H9 (cell line): ENCODE measurements at regions not wholly inside any gene's neighbourhood (a gene's known extent, or its start where the extent isn't known, plus 50 kb on each side); places are given as distances from the start of the nearest gene placed in this dataset.
"Not testable (repeated sequence)": the region's sequence is repeated elsewhere in the genome, so short reads cannot be mapped to it uniquely, and the experiment has no call there.

Source experiments
- DNase-seq: peaks from one replicate; pipeline ENCODE4 v3.0.0-alpha.2; 2017
- H2AFZ ChIP-seq: one replicate; pipeline ENCODE4 v1.6.1; 2013; ENCODE audit warnings: mild to moderate bottlenecking, low read length, control low read depth, moderate library complexity
- H2AK5ac ChIP-seq: 2 replicates; pipeline ENCODE4 v1.6.1; 2013; ENCODE audit warnings: low read length, control low read depth, mixed read lengths; ENCODE audit not compliant: insufficient read length
- H2BK120ac ChIP-seq: one replicate; pipeline ENCODE4 v1.6.1; 2013; ENCODE audit warnings: low read depth, mild to moderate bottlenecking, low read length, control low read depth, inconsistent platforms; ENCODE audit not compliant: poor library complexity, severe bottlenecking
- H2BK12ac ChIP-seq: 2 replicates; pipeline ENCODE4 v1.6.1; 2013; ENCODE audit warnings: low read length, control low read depth, mixed read lengths, low read depth; ENCODE audit not compliant: insufficient read length
- H2BK15ac ChIP-seq: 2 replicates; pipeline ENCODE4 v1.6.1; 2013; ENCODE audit warnings: low read depth, low read length, control low read depth
- H2BK20ac ChIP-seq: one replicate; pipeline ENCODE4 v1.6.1; 2013; ENCODE audit warnings: low read depth, mild to moderate bottlenecking, low read length, control low read depth, inconsistent platforms; ENCODE audit not compliant: poor library complexity, severe bottlenecking
- H2BK5ac ChIP-seq: 2 replicates; pipeline ENCODE4 v1.6.1; 2013; ENCODE audit warnings: low read length, control low read depth, mixed read lengths; ENCODE audit not compliant: insufficient read length
- H3K14ac ChIP-seq: 2 replicates; pipeline ENCODE4 v1.6.1; 2013; ENCODE audit warnings: low read length, control low read depth; ENCODE audit not compliant: insufficient read depth
- H3K18ac ChIP-seq: 2 replicates; pipeline ENCODE4 v1.6.1; 2013; ENCODE audit warnings: low read depth, mild to moderate bottlenecking, mixed read lengths, low read length, control low read depth; ENCODE audit not compliant: insufficient read length
- H3K23ac ChIP-seq: 2 replicates; pipeline ENCODE4 v1.6.1; 2013; ENCODE audit warnings: low read length, control low read depth, mixed read lengths, low read depth; ENCODE audit not compliant: insufficient read length
- H3K23me2 ChIP-seq: 2 replicates; pipeline ENCODE4 v1.6.1; 2013; ENCODE audit warnings: low read depth, mild to moderate bottlenecking, mixed read lengths, low read length, control low read depth; ENCODE audit not compliant: insufficient read length, poor library complexity, severe bottlenecking
- H3K27ac ChIP-seq: 2 replicates; pipeline ENCODE4 v1.5.1; 2013; ENCODE audit warnings: low read length, control low read depth, mixed read lengths, low read depth; ENCODE audit not compliant: insufficient read length
- H3K27me3 ChIP-seq: 2 replicates; pipeline ENCODE4 v1.6.1; 2013; ENCODE audit warnings: low read length, control low read depth, inconsistent platforms; ENCODE audit not compliant: insufficient read depth
- H3K4ac ChIP-seq: 2 replicates; pipeline ENCODE4 v1.6.1; 2013; ENCODE audit warnings: low read depth, mild to moderate bottlenecking, control low read depth, inconsistent platforms, low read length, moderate library complexity
- H3K4me1 ChIP-seq: 2 replicates; pipeline ENCODE4 v1.6.1; 2013; ENCODE audit warnings: low read length, control low read depth, inconsistent platforms; ENCODE audit not compliant: insufficient read depth
- H3K4me2 ChIP-seq: 2 replicates; pipeline ENCODE4 v1.6.1; 2013; ENCODE audit warnings: low read length, control low read depth, mixed read lengths; ENCODE audit not compliant: insufficient read length, insufficient read depth
- H3K56ac ChIP-seq: 2 replicates; pipeline ENCODE4 v1.6.1; 2013; ENCODE audit warnings: low read depth, mild to moderate bottlenecking, mixed read lengths, low read length, control low read depth; ENCODE audit not compliant: insufficient read length
- H3K79me1 ChIP-seq: 2 replicates; pipeline ENCODE4 v1.6.1; 2013; ENCODE audit warnings: low read depth, mild to moderate bottlenecking, moderate library complexity, low read length, control low read depth, inconsistent platforms; ENCODE audit not compliant: insufficient read depth, poor library complexity, severe bottlenecking
- H3K79me2 ChIP-seq: 2 replicates; pipeline ENCODE4 v1.6.1; 2013; ENCODE audit warnings: low read length, control low read depth, inconsistent platforms; ENCODE audit not compliant: insufficient read depth
- H3K9ac ChIP-seq: 2 replicates; pipeline ENCODE4 v1.6.1; 2013; ENCODE audit warnings: low read length, control low read depth, mixed read lengths; ENCODE audit not compliant: insufficient read length; ENCODE audit errors: extremely low read depth
- H3K9me3 ChIP-seq: one replicate; pipeline ENCODE4 v1.6.1; 2013; ENCODE audit warnings: low read depth, low read length, inconsistent platforms; ENCODE audit not compliant: control insufficient read depth
- H3T11ph ChIP-seq: one replicate; pipeline ENCODE4 v1.6.1; 2013; ENCODE audit warnings: mild to moderate bottlenecking, low read length, control low read depth, inconsistent platforms
- H4K20me1 ChIP-seq: one replicate; pipeline ENCODE4 v1.6.1; 2013; ENCODE audit not compliant: control insufficient read depth, insufficient read length, insufficient read depth
- H4K5ac ChIP-seq: 2 replicates; pipeline ENCODE4 v1.6.1; 2013; ENCODE audit warnings: low read depth, mild to moderate bottlenecking, mixed read lengths, low read length, control low read depth; ENCODE audit not compliant: insufficient read length
- H4K8ac ChIP-seq: replicated peaks from 2 replicates; pipeline ENCODE4 v1.6.1; 2013; ENCODE audit warnings: low read length, control low read depth, mixed read lengths, low read depth; ENCODE audit not compliant: insufficient read length
- H4K91ac ChIP-seq: 2 replicates; pipeline ENCODE4 v1.6.1; 2013; ENCODE audit warnings: low read depth, mild to moderate bottlenecking, moderate library complexity, mixed read lengths, low read length, control low read depth; ENCODE audit not compliant: insufficient read length
- H3K27ac Mint-ChIP-seq, 3 experiments: 2 replicates in 2 of 3; 3 replicates in 1 of 3; pipeline ENCODE4 v1.8.0; 2020 to 2021; ENCODE audit warnings: mixed read lengths in 3 of 3, mild to moderate bottlenecking in 1 of 3, moderate library complexity in 1 of 3
- H3K27me3 Mint-ChIP-seq: 2 replicates; pipeline ENCODE4 v1.8.0; 2021; ENCODE audit warnings: low read depth, mild to moderate bottlenecking, moderate library complexity, mixed read lengths
- H3K36me3 Mint-ChIP-seq, 3 experiments: 2 replicates in 2 of 3; 3 replicates in 1 of 3; pipeline ENCODE4 v1.8.0; 2020 to 2021; ENCODE audit warnings: low read depth in 3 of 3, mixed read lengths in 3 of 3; ENCODE audit not compliant: insufficient read depth in 1 of 3
- H3K4me1 Mint-ChIP-seq, 2 experiments: 2 replicates each; pipeline ENCODE4 v1.8.0; 2020; ENCODE audit warnings: mixed read lengths in 2 of 2
- H3K4me3 Mint-ChIP-seq, 2 experiments: 2 replicates in 1 of 2; 3 replicates in 1 of 2; pipeline ENCODE4 v1.8.0; 2020 to 2021; ENCODE audit warnings: mild to moderate bottlenecking in 2 of 2, mixed read lengths in 2 of 2, moderate library complexity in 1 of 2
- H3K9me3 Mint-ChIP-seq, 2 experiments: 2 replicates in 1 of 2; 3 replicates in 1 of 2; pipeline ENCODE4 v1.8.0; 2020; ENCODE audit warnings: mild to moderate bottlenecking in 2 of 2, mixed read lengths in 2 of 2, moderate library complexity in 1 of 2
- WGBS: extraction: QIAGEN DNeasy Blood & Tissue Kit; methylation state at CpG from one replicate; pipeline ENCODE4 v1.1.7; 2013; ENCODE audit warnings: missing lambda C conversion rate, low lambda C conversion rate, mixed read lengths; ENCODE audit not compliant: insufficient read length; ENCODE audit errors: extremely low coverage; 5-methylcytosine and 5-hydroxymethylcytosine counted together

GRCh38 chr21:27860314-27860955 is 893.5 kb upstream of the ADAMTS5 start:
- H3K14ac ChIP-seq, H3K27me3 Mint-ChIP-seq, H3K23me2 ChIP-seq, H2BK15ac ChIP-seq, H3K56ac ChIP-seq, H4K20me1 ChIP-seq, H2BK12ac ChIP-seq, H4K5ac ChIP-seq, H3K27ac ChIP-seq, H2BK5ac ChIP-seq, H3K27me3 ChIP-seq, H2BK120ac ChIP-seq, H3K9me3 Mint-ChIP-seq, DNase-seq, H3K9ac ChIP-seq, H2AK5ac ChIP-seq, H2AFZ ChIP-seq, H3K4me1 ChIP-seq, H3K4ac ChIP-seq, H3K36me3 Mint-ChIP-seq, H3T11ph ChIP-seq, H3K9me3 ChIP-seq, H3K4me3 Mint-ChIP-seq, H2BK20ac ChIP-seq, H3K23ac ChIP-seq, H3K4me2 ChIP-seq, H4K8ac ChIP-seq, H3K18ac ChIP-seq, H4K91ac ChIP-seq, H3K79me2 ChIP-seq, H3K79me1 ChIP-seq: not testable (repeated sequence)
- H3K27ac Mint-ChIP-seq: peak overlapping the region in 1 of 3 experiments; percentile 63; a peak in 2 of 7 replicates
- no CpG with 5 or more reads among the region's 3 CpGs for WGBS
- H3K4me1 Mint-ChIP-seq: peaks cover 10% of the 10 kb centered on the region in 2 experiments

GRCh38 chr21:27858053-27858825 is 891.4 kb upstream of the ADAMTS5 start:
- not testable (repeated sequence) for H3K14ac ChIP-seq, H3K18ac ChIP-seq, H4K20me1 ChIP-seq, H3K36me3 Mint-ChIP-seq, H3T11ph ChIP-seq, H3K4me1 ChIP-seq, H3K27me3 ChIP-seq, H3K27ac Mint-ChIP-seq, H3K27me3 Mint-ChIP-seq, H3K9ac ChIP-seq, H2BK5ac ChIP-seq, H3K23me2 ChIP-seq, H3K56ac ChIP-seq, H3K23ac ChIP-seq, H2BK15ac ChIP-seq, H3K4me2 ChIP-seq, H4K91ac ChIP-seq, H3K79me2 ChIP-seq, H3K79me1 ChIP-seq, H3K4ac ChIP-seq, H2BK120ac ChIP-seq, H2BK12ac ChIP-seq, H3K27ac ChIP-seq, DNase-seq, H4K5ac ChIP-seq, H3K4me3 Mint-ChIP-seq, H3K9me3 ChIP-seq, H3K9me3 Mint-ChIP-seq, H2AFZ ChIP-seq, H2BK20ac ChIP-seq, H2AK5ac ChIP-seq, H4K8ac ChIP-seq
- WGBS: no CpG with 5 or more reads among the region's 5 CpGs
- H3K4me1 Mint-ChIP-seq: peaks cover 10% of the 10 kb centered on the region in 2 experiments
